ENCODE measurements at regions not wholly inside any gene's neighbourhood (a gene's known extent, or its start where the extent isn't known, plus 50 kb on each side); places are given as distances from the start of the nearest gene placed in this dataset.

DNA sequence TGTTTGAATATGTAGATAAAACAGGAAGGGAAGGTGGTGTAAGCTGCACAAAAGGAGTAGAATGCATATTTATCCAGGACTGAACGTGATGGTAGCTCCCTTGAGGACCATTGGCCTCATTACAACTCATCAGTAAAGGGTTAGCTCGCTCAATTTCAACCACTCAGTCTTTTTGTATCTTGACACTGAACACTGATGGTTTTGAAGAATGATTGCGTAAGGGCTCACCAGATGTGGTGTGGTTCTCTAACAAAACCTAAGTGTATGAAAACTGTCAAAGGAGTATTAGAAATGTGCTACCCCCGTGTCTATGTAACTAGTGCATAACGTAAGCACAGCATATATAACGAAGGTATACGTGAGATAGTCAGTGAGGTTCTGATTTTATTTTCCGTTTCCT, 272.4 kb upstream of the THSD7B start:
- ATAC-seq (no peak), DNase-seq (ENCODE audit: extremely low read depth in 1 of 4, low spot score in 3 of 4) (no peak), FAIRE-seq (no peak)
- intact Hi-C loops (cut with micrococcal nuclease) (no loop called here), in situ Hi-C loops (cut with MboI) (no loop called here)
- H3K4me1 ChIP-seq (replicated peaks in 1 of 2; ENCODE audit: control insufficient read depth in 2 of 2, insufficient read depth in 2 of 2, low read length in 2 of 2) = no peaks in the 10 kb centered on the region
- TF ChIP-seq ZNF124 (CRISPR knock-in tag; IDR thresholded peaks at IDR 0.05) = no peak
- no peak for TF ChIP-seq CEBPG (CRISPR knock-in tag; IDR thresholded peaks at IDR 0.05)
- TF ChIP-seq CEBPG (tag; conservative IDR thresholded peaks at IDR 0.05 in 1 of 2, IDR thresholded peaks at IDR 0.05 in 1 of 2) = peak in 1 of 2 experiments; percentile 32; a peak in 1 of 4 replicates
- no peak overlapping the region for H3K4me3 ChIP-seq
- H2AFZ ChIP-seq (ENCODE audit: low read depth, low read length) = no peak overlapping the region
- WGBS (ENCODE audit: insufficient coverage, low coverage, missing lambda C conversion rate) = under 1% methylated on average over 8 of the region's 8 CpGs
- BruUV-seq (replicated peaks) = no TSS peak
- no peaks in the 10 kb centered on the region for H3K9me3 ChIP-seq (replicated peaks; ENCODE audit: control insufficient read depth, insufficient read depth, low read depth, low read length)
- CTCF ChIA-PET (ENCODE audit: low intra/inter-chr PET ratio) = no interaction called here
- no peak overlapping the region for H3K4me2 ChIP-seq (ENCODE audit: insufficient read depth, low read length)
- no peaks in the 10 kb centered on the region for H3K9me1 ChIP-seq (ENCODE audit: control insufficient read depth, insufficient read depth, low read length)
- H3K79me2 ChIP-seq (ENCODE audit: control insufficient read depth, insufficient read depth, low read length) = no peaks in the 10 kb centered on the region
- no peaks in the 10 kb centered on the region for H3K36me3 ChIP-seq (ENCODE audit: control insufficient read depth, insufficient read depth, low read length)
- H3K27ac ChIP-seq (ENCODE audit: extremely low read depth, low read depth, low read length) = no peak overlapping the region
- H3K9ac ChIP-seq (ENCODE audit: insufficient read depth in 1 of 2, low read depth in 2 of 2, low read length in 2 of 2) = no peak overlapping the region
- H3K27me3 ChIP-seq (ENCODE audit: control insufficient read depth in 2 of 2, insufficient read depth in 2 of 2, low read length in 2 of 2) = no peaks in the 10 kb centered on the region
- POLR2A ChIA-PET = no interaction called here
- H4K20me1 ChIP-seq (replicated peaks; ENCODE audit: control insufficient read depth, insufficient read depth, low read length) = no peaks in the 10 kb centered on the region

- Histone ChIP-seq H3K79me2 (ENCODE audit: control insufficient read depth, insufficient read depth, low read length) (no peaks in the 10 kb centered on the region), H3K36me3 (ENCODE audit: control insufficient read depth, insufficient read depth, low read length) (no peaks in the 10 kb centered on the region), H3K4me3 (no peak overlapping the region), H2AFZ (ENCODE audit: low read depth, low read length) (no peak overlapping the region), H3K27me3 (ENCODE audit: control insufficient read depth in 2 of 2, insufficient read depth in 2 of 2, low read length in 2 of 2) (no peaks in the 10 kb centered on the region), H4K20me1 (replicated peaks; ENCODE audit: control insufficient read depth, insufficient read depth, low read length) (no peaks in the 10 kb centered on the region), H3K27ac (ENCODE audit: extremely low read depth, low read depth, low read length) (no peak overlapping the region), H3K4me2 (ENCODE audit: insufficient read depth, low read length) (no peak overlapping the region), H3K9me1 (ENCODE audit: control insufficient read depth, insufficient read depth, low read length) (no peaks in the 10 kb centered on the region), H3K9me3 (replicated peaks; ENCODE audit: control insufficient read depth, insufficient read depth, low read depth, low read length) (no peaks in the 10 kb centered on the region), H3K9ac (ENCODE audit: insufficient read depth in 1 of 2, low read depth in 2 of 2, low read length in 2 of 2) (no peak overlapping the region), H3K4me1 (replicated peaks in 1 of 2; ENCODE audit: control insufficient read depth in 2 of 2, insufficient read depth in 2 of 2, low read length in 2 of 2) (no peaks in the 10 kb centered on the region)
- in situ Hi-C loops (cut with MboI) = no loop called here
- ATAC-seq (no peak), DNase-seq (ENCODE audit: extremely low read depth in 1 of 4, low spot score in 3 of 4) (no peak), FAIRE-seq (no peak)
- ChIA-PET POLR2A (no interaction called here), CTCF (ENCODE audit: low intra/inter-chr PET ratio) (no interaction called here)
- WGBS (ENCODE audit: insufficient coverage, low coverage, missing lambda C conversion rate) = 0% methylated on average over 3 of the region's 3 CpGs
- intact Hi-C loops (cut with micrococcal nuclease) = no loop called here
- no TSS peak for BruUV-seq (replicated peaks)
- no peak for TF ChIP-seq MTF1 (CRISPR knock-in tag; IDR thresholded peaks at IDR 0.05; ENCODE audit: borderline replicate concordance)
- TF ChIP-seq ZNF217 (CRISPR knock-in tag; IDR thresholded peaks at IDR 0.05) = no peak
- TF ChIP-seq SNIP1 (IDR thresholded peaks at IDR 0.05; ENCODE audit: low read depth) = no peak
Measured at GRCh38 chr2:136490100-136490499, 275.2 kb upstream of the THSD7B start.
